H1 (cell line): ENCODE measurements at regions not wholly inside any gene's neighbourhood (a gene's known extent, or its start where the extent isn't known, plus 50 kb on each side); places are given as distances from the start of the nearest gene placed in this dataset.

Source experiments
- CTCF ChIA-PET: fragments of 300-600 bp; sonication (Branson Sonifier 250); formaldehyde crosslinking; loops from one replicate; lab custom pipeline; 2021; ENCODE audit not compliant: partially characterized antibody; lab: Charles Lee
- POLR2A ChIA-PET: fragments of 300-600 bp; sonication (Branson Sonifier 250); formaldehyde crosslinking; loops from one replicate; lab custom pipeline; 2021; ENCODE audit warnings: inconsistent platforms; ENCODE audit not compliant: partially characterized antibody; lab: Charles Lee
- DNase-seq, 2 experiments: peaks; one replicate each; pipeline versions ENCODE4 v3.0.0 to v3.0.0-alpha.2; 2010 to 2022; ENCODE audit warnings: low spot score in 2 of 2, low read depth in 1 of 2, mixed read lengths in 1 of 2
- FAIRE-seq: peaks from 2 replicates; lab custom pipeline; 2011; peaks lifted over from hg19 to GRCh38; lab: Jason Lieb, UNC
- H2AFZ ChIP-seq: 2 replicates; pipeline ENCODE4 v1.8.1; 2012; ENCODE audit warnings: low read length, inconsistent platforms
- H2AK5ac ChIP-seq: 2 replicates; pipeline ENCODE4 v1.6.1; 2013; ENCODE audit warnings: low read depth, low read length
- H2BK120ac ChIP-seq: replicated peaks from 2 replicates; pipeline ENCODE3; 2013; ENCODE audit warnings: low read depth, low read length, inconsistent platforms
- H2BK12ac ChIP-seq: 2 replicates; pipeline ENCODE4 v1.6.1; 2013; ENCODE audit warnings: low read depth, low read length
- H2BK15ac ChIP-seq: 2 replicates; pipeline ENCODE4 v1.6.1; 2013; ENCODE audit warnings: low read length
- H2BK20ac ChIP-seq: 2 replicates; pipeline ENCODE4 v1.6.1; 2013; ENCODE audit warnings: low read length
- H2BK5ac ChIP-seq: 2 replicates; pipeline ENCODE4 v1.6.1; 2013; ENCODE audit warnings: low read depth, low read length
- H3K14ac ChIP-seq: 2 replicates; pipeline ENCODE4 v1.6.1; 2013; ENCODE audit warnings: inconsistent platforms; ENCODE audit not compliant: insufficient read length
- H3K18ac ChIP-seq: 2 replicates; pipeline ENCODE4 v1.6.1; 2013; ENCODE audit warnings: low read length; ENCODE audit errors: extremely low read depth
- H3K23ac ChIP-seq: 2 replicates; pipeline ENCODE4 v1.6.1; 2013; ENCODE audit warnings: inconsistent platforms; ENCODE audit not compliant: insufficient read length
- H3K23me2 ChIP-seq: 2 replicates; pipeline ENCODE4 v1.6.1; 2013; ENCODE audit warnings: low read depth, low read length
- H3K27ac ChIP-seq: 2 replicates; pipeline ENCODE4 v1.6.1; 2011; ENCODE audit warnings: low read depth, low read length, inconsistent platforms
- H3K27me3 ChIP-seq, 4 experiments: replicated peaks in 1 of 4; 1 replicate in 1 of 4; 2 replicates in 3 of 4; pipeline versions ENCODE4 v1.6.1 to v1.8.1; 2011 to 2013; ENCODE audit warnings: low read length in 3 of 4, mild to moderate bottlenecking in 3 of 4, inconsistent platforms in 2 of 4, mixed read lengths in 2 of 4, moderate library complexity in 1 of 4; ENCODE audit not compliant: control insufficient read depth in 3 of 4, insufficient read depth in 3 of 4; ENCODE audit errors: extremely low read depth in 1 of 4
- H3K36me3 ChIP-seq, 4 experiments: 2 replicates each; pipeline versions ENCODE4 v1.6.1 to v1.8.1; 2011 to 2013; ENCODE audit warnings: mild to moderate bottlenecking in 4 of 4, low read length in 3 of 4, moderate library complexity in 2 of 4, control low read depth in 1 of 4, inconsistent platforms in 1 of 4; ENCODE audit not compliant: insufficient read depth in 4 of 4, control insufficient read depth in 2 of 4
- H3K4ac ChIP-seq: replicated peaks from 2 replicates; pipeline ENCODE3; 2013; ENCODE audit warnings: low read length, low read depth, mixed read lengths, inconsistent platforms; ENCODE audit not compliant: insufficient read length
- H3K4me1 ChIP-seq, 4 experiments: replicated peaks in 1 of 4; 1 replicate in 1 of 4; 2 replicates in 3 of 4; pipeline versions ENCODE4 v1.6.1 to v1.8.1; 2011 to 2013; ENCODE audit warnings: low read length in 3 of 4, inconsistent platforms in 2 of 4, mixed read lengths in 1 of 4; ENCODE audit not compliant: insufficient read depth in 4 of 4, control insufficient read depth in 3 of 4
- H3K4me2 ChIP-seq, 2 experiments: 2 replicates each; pipeline versions ENCODE4 v1.6.1 to v1.8.1; 2011 to 2013; ENCODE audit warnings: low read depth in 2 of 2, low read length in 2 of 2, control low read depth in 1 of 2, inconsistent platforms in 1 of 2, mild to moderate bottlenecking in 1 of 2; ENCODE audit not compliant: insufficient read depth in 1 of 2
- H3K4me3 ChIP-seq, 4 experiments: fragments of 200-600, 300-600 bp in 1 of 4; sonication (generic), shearing (Covaris generic), sonication (Bioruptor Twin) in 1 of 4; 2 replicates each; pipeline versions ENCODE4 v1.5.1 to v1.8.1; 2011 to 2016; ENCODE audit warnings: low read length in 4 of 4, low read depth in 3 of 4, control low read depth in 2 of 4, inconsistent platforms in 2 of 4, mild to moderate bottlenecking in 2 of 4, mixed read lengths in 1 of 4, moderate library complexity in 1 of 4; ENCODE audit not compliant: insufficient read depth in 2 of 4; ENCODE audit errors: extremely low read depth in 1 of 4
- H3K56ac ChIP-seq: replicated peaks from 2 replicates; pipeline ENCODE3; 2013; ENCODE audit warnings: low read depth, mild to moderate bottlenecking, mixed read lengths, low read length, inconsistent platforms; ENCODE audit not compliant: insufficient read length
- H3K79me1 ChIP-seq: 2 replicates; pipeline ENCODE4 v1.6.1; 2013; ENCODE audit warnings: low read depth, low read length, control low read depth
- H3K79me2 ChIP-seq, 2 experiments: 2 replicates each; pipeline versions ENCODE4 v1.6.1 to v1.8.1; 2012 to 2013; ENCODE audit warnings: low read length in 2 of 2, mild to moderate bottlenecking in 2 of 2, inconsistent platforms in 1 of 2; ENCODE audit not compliant: insufficient read depth in 2 of 2, control insufficient read depth in 1 of 2
- H3K9ac ChIP-seq, 4 experiments: replicated peaks in 1 of 4; 1 replicate in 1 of 4; 2 replicates in 3 of 4; pipeline versions ENCODE4 v1.6.1 to v1.8.1; 2011 to 2013; ENCODE audit warnings: low read depth in 3 of 4, low read length in 3 of 4, control low read depth in 2 of 4, mild to moderate bottlenecking in 2 of 4, moderate library complexity in 2 of 4, inconsistent platforms in 1 of 4; ENCODE audit errors: extremely low read depth in 1 of 4
- H3K9me3 ChIP-seq, 2 experiments: 2 replicates each; pipeline versions ENCODE4 v1.6.1 to v1.8.1; 2012 to 2013; ENCODE audit warnings: mild to moderate bottlenecking in 2 of 2, moderate library complexity in 2 of 2, control low read depth in 1 of 2, inconsistent platforms in 1 of 2, low read depth in 1 of 2, low read length in 1 of 2, mixed read lengths in 1 of 2; ENCODE audit not compliant: insufficient read depth in 2 of 2
- H4K20me1 ChIP-seq, 2 experiments: replicated peaks in 1 of 2; 2 replicates each; pipeline versions ENCODE3 to v1.8.1; 2011 to 2013; ENCODE audit warnings: inconsistent platforms in 2 of 2, low read length in 2 of 2, mild to moderate bottlenecking in 1 of 2; ENCODE audit not compliant: insufficient read depth in 2 of 2, control insufficient read depth in 1 of 2
- H4K5ac ChIP-seq: 2 replicates; pipeline ENCODE4 v1.6.1; 2013; ENCODE audit warnings: low read length, low read depth, mixed read lengths, inconsistent platforms; ENCODE audit not compliant: insufficient read length
- H4K8ac ChIP-seq: 2 replicates; pipeline ENCODE4 v1.8.0; 2013; ENCODE audit warnings: mild to moderate bottlenecking, moderate library complexity, low read length, inconsistent platforms; ENCODE audit not compliant: insufficient read depth; ENCODE audit errors: extremely low read depth
- H4K91ac ChIP-seq: replicated peaks from 2 replicates; pipeline ENCODE3; 2013; ENCODE audit warnings: low read length, mixed read lengths, inconsistent platforms; ENCODE audit not compliant: insufficient read length
- BRCA1 ChIP-seq: IDR thresholded peaks from 2 replicates; pipeline ENCODE4 v1.6.1; 2012; ENCODE audit warnings: low read depth, low read length, improper control_type of control experiment
- CHD1 ChIP-seq: IDR thresholded peaks from 2 replicates; pipeline ENCODE4 v1.6.1; 2012; ENCODE audit warnings: low read depth, low read length, improper control_type of control experiment
- CHD2 ChIP-seq: IDR thresholded peaks from 2 replicates; pipeline ENCODE4 v1.6.1; 2012; ENCODE audit warnings: low read length, improper control_type of control experiment
- POU5F1 ChIP-seq: IDR thresholded peaks from 2 replicates; pipeline ENCODE4 v1.6.1; 2011; ENCODE audit warnings: low read depth, mild to moderate bottlenecking, low read length, moderate library complexity
- WGBS, 2 experiments: shearing (Covaris generic) in 1 of 2; methylation state at CpG; one replicate each; pipeline versions ENCODE4 v1.1.6 to v1.1.7; 2013 to 2015; ENCODE audit warnings: low lambda C conversion rate in 2 of 2, mixed read lengths in 2 of 2, inconsistent platforms in 1 of 2, low coverage in 1 of 2, missing lambda C conversion rate in 1 of 2; ENCODE audit not compliant: insufficient replicate concordance in 2 of 2, insufficient coverage in 1 of 2, insufficient read length in 1 of 2; ENCODE audit errors: extremely low coverage in 1 of 2, missing lambda C conversion rate in 1 of 2; 5-methylcytosine and 5-hydroxymethylcytosine counted together

- ChIA-PET CTCF (no interaction called here), POLR2A (no interaction called here)
- Histone ChIP-seq H2BK20ac (no peak overlapping the region), H3K23me2 (no peaks in the 10 kb centered on the region), H2BK5ac (no peak overlapping the region), H2BK15ac (no peak overlapping the region), H2AK5ac (no peak overlapping the region), H3K4ac (no peak overlapping the region), H2BK12ac (no peak overlapping the region), H3K9ac (no peak overlapping the region), H3K27me3 (no peaks in the 10 kb centered on the region), H3K79me1 (no peaks in the 10 kb centered on the region), H3K18ac (no peak overlapping the region), H3K14ac (no peak overlapping the region), H3K27ac (no peak overlapping the region), H3K36me3 (no peaks in the 10 kb centered on the region), H4K91ac (no peak overlapping the region), H3K9me3 (no peaks in the 10 kb centered on the region), H3K4me2 (no peak overlapping the region), H3K4me1 (no peaks in the 10 kb centered on the region), H3K79me2 (no peaks in the 10 kb centered on the region), H4K20me1 (no peaks in the 10 kb centered on the region), H3K4me3 (no peak overlapping the region), H4K8ac (no peak overlapping the region), H3K56ac (no peak overlapping the region), H4K5ac (no peak overlapping the region), H2BK120ac (no peak overlapping the region), H3K23ac (no peak overlapping the region), H2AFZ (no peak overlapping the region)
- WGBS, 2 experiments = 71% methylated on average over 1 of the region's 1 CpG; no CpG with 5 or more reads in 1 of the 2 experiments
- TF ChIP-seq BRCA1 (no peak), CHD1 (no peak), POU5F1 (no peak), CHD2 (no peak)
- DNase-seq (no peak), FAIRE-seq (no peak)
Observed at GRCh38 chr5:112061666-112062065, 304.7 kb upstream of the NREP start.
